H9 (cell line): ENCODE measurements at regions not wholly inside any gene's neighbourhood (a gene's known extent, or its start where the extent isn't known, plus 50 kb on each side); places are given as distances from the start of the nearest gene placed in this dataset.

Experiments used
- DNase-seq: peaks from one replicate; pipeline ENCODE4 v3.0.0-alpha.2; 2017
- H2AFZ ChIP-seq: one replicate; pipeline ENCODE4 v1.6.1; 2013; ENCODE audit warnings: mild to moderate bottlenecking, low read length, control low read depth, moderate library complexity
- H2AK5ac ChIP-seq: 2 replicates; pipeline ENCODE4 v1.6.1; 2013; ENCODE audit warnings: low read length, control low read depth, mixed read lengths; ENCODE audit not compliant: insufficient read length
- H2BK120ac ChIP-seq: one replicate; pipeline ENCODE4 v1.6.1; 2013; ENCODE audit warnings: low read depth, mild to moderate bottlenecking, low read length, control low read depth, inconsistent platforms; ENCODE audit not compliant: poor library complexity, severe bottlenecking
- H2BK12ac ChIP-seq: 2 replicates; pipeline ENCODE4 v1.6.1; 2013; ENCODE audit warnings: low read length, control low read depth, mixed read lengths, low read depth; ENCODE audit not compliant: insufficient read length
- H2BK15ac ChIP-seq: 2 replicates; pipeline ENCODE4 v1.6.1; 2013; ENCODE audit warnings: low read depth, low read length, control low read depth
- H2BK20ac ChIP-seq: one replicate; pipeline ENCODE4 v1.6.1; 2013; ENCODE audit warnings: low read depth, mild to moderate bottlenecking, low read length, control low read depth, inconsistent platforms; ENCODE audit not compliant: poor library complexity, severe bottlenecking
- H2BK5ac ChIP-seq: 2 replicates; pipeline ENCODE4 v1.6.1; 2013; ENCODE audit warnings: low read length, control low read depth, mixed read lengths; ENCODE audit not compliant: insufficient read length
- H3K14ac ChIP-seq: 2 replicates; pipeline ENCODE4 v1.6.1; 2013; ENCODE audit warnings: low read length, control low read depth; ENCODE audit not compliant: insufficient read depth
- H3K18ac ChIP-seq: 2 replicates; pipeline ENCODE4 v1.6.1; 2013; ENCODE audit warnings: low read depth, mild to moderate bottlenecking, mixed read lengths, low read length, control low read depth; ENCODE audit not compliant: insufficient read length
- H3K23ac ChIP-seq: 2 replicates; pipeline ENCODE4 v1.6.1; 2013; ENCODE audit warnings: low read length, control low read depth, mixed read lengths, low read depth; ENCODE audit not compliant: insufficient read length
- H3K23me2 ChIP-seq: 2 replicates; pipeline ENCODE4 v1.6.1; 2013; ENCODE audit warnings: low read depth, mild to moderate bottlenecking, mixed read lengths, low read length, control low read depth; ENCODE audit not compliant: insufficient read length, poor library complexity, severe bottlenecking
- H3K27ac ChIP-seq: 2 replicates; pipeline ENCODE4 v1.5.1; 2013; ENCODE audit warnings: low read length, control low read depth, mixed read lengths, low read depth; ENCODE audit not compliant: insufficient read length
- H3K27me3 ChIP-seq: 2 replicates; pipeline ENCODE4 v1.6.1; 2013; ENCODE audit warnings: low read length, control low read depth, inconsistent platforms; ENCODE audit not compliant: insufficient read depth
- H3K4ac ChIP-seq: 2 replicates; pipeline ENCODE4 v1.6.1; 2013; ENCODE audit warnings: low read depth, mild to moderate bottlenecking, control low read depth, inconsistent platforms, low read length, moderate library complexity
- H3K4me1 ChIP-seq: 2 replicates; pipeline ENCODE4 v1.6.1; 2013; ENCODE audit warnings: low read length, control low read depth, inconsistent platforms; ENCODE audit not compliant: insufficient read depth
- H3K4me2 ChIP-seq: 2 replicates; pipeline ENCODE4 v1.6.1; 2013; ENCODE audit warnings: low read length, control low read depth, mixed read lengths; ENCODE audit not compliant: insufficient read length, insufficient read depth
- H3K56ac ChIP-seq: 2 replicates; pipeline ENCODE4 v1.6.1; 2013; ENCODE audit warnings: low read depth, mild to moderate bottlenecking, mixed read lengths, low read length, control low read depth; ENCODE audit not compliant: insufficient read length
- H3K79me1 ChIP-seq: 2 replicates; pipeline ENCODE4 v1.6.1; 2013; ENCODE audit warnings: low read depth, mild to moderate bottlenecking, moderate library complexity, low read length, control low read depth, inconsistent platforms; ENCODE audit not compliant: insufficient read depth, poor library complexity, severe bottlenecking
- H3K79me2 ChIP-seq: 2 replicates; pipeline ENCODE4 v1.6.1; 2013; ENCODE audit warnings: low read length, control low read depth, inconsistent platforms; ENCODE audit not compliant: insufficient read depth
- H3K9ac ChIP-seq: 2 replicates; pipeline ENCODE4 v1.6.1; 2013; ENCODE audit warnings: low read length, control low read depth, mixed read lengths; ENCODE audit not compliant: insufficient read length; ENCODE audit errors: extremely low read depth
- H3K9me3 ChIP-seq: one replicate; pipeline ENCODE4 v1.6.1; 2013; ENCODE audit warnings: low read depth, low read length, inconsistent platforms; ENCODE audit not compliant: control insufficient read depth
- H3T11ph ChIP-seq: one replicate; pipeline ENCODE4 v1.6.1; 2013; ENCODE audit warnings: mild to moderate bottlenecking, low read length, control low read depth, inconsistent platforms
- H4K20me1 ChIP-seq: one replicate; pipeline ENCODE4 v1.6.1; 2013; ENCODE audit not compliant: control insufficient read depth, insufficient read length, insufficient read depth
- H4K5ac ChIP-seq: 2 replicates; pipeline ENCODE4 v1.6.1; 2013; ENCODE audit warnings: low read depth, mild to moderate bottlenecking, mixed read lengths, low read length, control low read depth; ENCODE audit not compliant: insufficient read length
- H4K8ac ChIP-seq: replicated peaks from 2 replicates; pipeline ENCODE4 v1.6.1; 2013; ENCODE audit warnings: low read length, control low read depth, mixed read lengths, low read depth; ENCODE audit not compliant: insufficient read length
- H4K91ac ChIP-seq: 2 replicates; pipeline ENCODE4 v1.6.1; 2013; ENCODE audit warnings: low read depth, mild to moderate bottlenecking, moderate library complexity, mixed read lengths, low read length, control low read depth; ENCODE audit not compliant: insufficient read length
- H3K27ac Mint-ChIP-seq, 3 experiments: 2 replicates in 2 of 3; 3 replicates in 1 of 3; pipeline ENCODE4 v1.8.0; 2020 to 2021; ENCODE audit warnings: mixed read lengths in 3 of 3, mild to moderate bottlenecking in 1 of 3, moderate library complexity in 1 of 3
- H3K27me3 Mint-ChIP-seq: 2 replicates; pipeline ENCODE4 v1.8.0; 2021; ENCODE audit warnings: low read depth, mild to moderate bottlenecking, moderate library complexity, mixed read lengths
- H3K36me3 Mint-ChIP-seq, 3 experiments: 2 replicates in 2 of 3; 3 replicates in 1 of 3; pipeline ENCODE4 v1.8.0; 2020 to 2021; ENCODE audit warnings: low read depth in 3 of 3, mixed read lengths in 3 of 3; ENCODE audit not compliant: insufficient read depth in 1 of 3
- H3K4me1 Mint-ChIP-seq, 2 experiments: 2 replicates each; pipeline ENCODE4 v1.8.0; 2020; ENCODE audit warnings: mixed read lengths in 2 of 2
- H3K4me3 Mint-ChIP-seq, 2 experiments: 2 replicates in 1 of 2; 3 replicates in 1 of 2; pipeline ENCODE4 v1.8.0; 2020 to 2021; ENCODE audit warnings: mild to moderate bottlenecking in 2 of 2, mixed read lengths in 2 of 2, moderate library complexity in 1 of 2
- H3K9me3 Mint-ChIP-seq, 2 experiments: 2 replicates in 1 of 2; 3 replicates in 1 of 2; pipeline ENCODE4 v1.8.0; 2020; ENCODE audit warnings: mild to moderate bottlenecking in 2 of 2, mixed read lengths in 2 of 2, moderate library complexity in 1 of 2
- CTCF ChIP-seq: fragments of 200-600 bp; sonication (generic); conservative IDR thresholded peaks from 3 replicates; pipeline ENCODE4 v1.8.0; 2021; ENCODE audit warnings: antibody characterized with exemption, mild to moderate bottlenecking
- WGBS: extraction: QIAGEN DNeasy Blood & Tissue Kit; methylation state at CpG from one replicate; pipeline ENCODE4 v1.1.7; 2013; ENCODE audit warnings: missing lambda C conversion rate, low lambda C conversion rate, mixed read lengths; ENCODE audit not compliant: insufficient read length; ENCODE audit errors: extremely low coverage; 5-methylcytosine and 5-hydroxymethylcytosine counted together

- H3K79me1 ChIP-seq = no peaks in the 10 kb centered on the region
- H4K91ac ChIP-seq = no peak overlapping the region
- H3K27me3 Mint-ChIP-seq = no peaks in the 10 kb centered on the region
- no peaks in the 10 kb centered on the region for H4K20me1 ChIP-seq
- H2BK15ac ChIP-seq = no peak overlapping the region
- H3K27ac Mint-ChIP-seq = no peak overlapping the region
- peaks cover 17 to 18% of the 10 kb centered on the region in 2 experiments for H3K4me1 Mint-ChIP-seq
- no peak overlapping the region for H3K18ac ChIP-seq
- no peaks in the 10 kb centered on the region for H3K9me3 Mint-ChIP-seq
- H2BK5ac ChIP-seq = no peak overlapping the region
- no peak overlapping the region for H2AFZ ChIP-seq
- H3K4ac ChIP-seq = no peak overlapping the region
- H4K5ac ChIP-seq = no peak overlapping the region
- H3K9me3 ChIP-seq = no peaks in the 10 kb centered on the region
- H3K23ac ChIP-seq = no peak overlapping the region
- H3K4me2 ChIP-seq = no peak overlapping the region
- H3T11ph ChIP-seq = no peak overlapping the region
- no peak overlapping the region for H3K27ac ChIP-seq
- H2BK120ac ChIP-seq = no peak overlapping the region
- H2BK20ac ChIP-seq = no peak overlapping the region
- H3K23me2 ChIP-seq = no peaks in the 10 kb centered on the region
- H3K4me3 Mint-ChIP-seq = no peak overlapping the region
- DNase-seq = no peak
- no peak overlapping the region for H3K56ac ChIP-seq
- H3K36me3 Mint-ChIP-seq = no peaks in the 10 kb centered on the region; a peak in 1 of 7 replicates
- no peak overlapping the region for H3K9ac ChIP-seq
- no peak overlapping the region for H4K8ac ChIP-seq
- H3K14ac ChIP-seq = no peak overlapping the region
- TF ChIP-seq CTCF = no peak
- no peak overlapping the region for H2BK12ac ChIP-seq
- H3K27me3 ChIP-seq = no peaks in the 10 kb centered on the region
- no peaks in the 10 kb centered on the region for H3K79me2 ChIP-seq
- no CpG with 5 or more reads among the region's 3 CpGs for WGBS
- H2AK5ac ChIP-seq = no peak overlapping the region
- peaks cover 9% of the 10 kb centered on the region; the same call in 1 of the 2 replicates for H3K4me1 ChIP-seq
Observed at GRCh38 chr17:33905338-33905800, 349.7 kb upstream of the CCL2 start.
